Left kidney (tissue), 1 donor: ENCODE measurements at regions not wholly inside any gene's neighbourhood (a gene's known extent, or its start where the extent isn't known, plus 50 kb on each side); places are given as distances from the start of the nearest gene placed in this dataset.

Experiments used
- DNase-seq: peaks from one replicate; pipeline ENCODE4 v3.0.0-alpha.2; 2013

DNA sequence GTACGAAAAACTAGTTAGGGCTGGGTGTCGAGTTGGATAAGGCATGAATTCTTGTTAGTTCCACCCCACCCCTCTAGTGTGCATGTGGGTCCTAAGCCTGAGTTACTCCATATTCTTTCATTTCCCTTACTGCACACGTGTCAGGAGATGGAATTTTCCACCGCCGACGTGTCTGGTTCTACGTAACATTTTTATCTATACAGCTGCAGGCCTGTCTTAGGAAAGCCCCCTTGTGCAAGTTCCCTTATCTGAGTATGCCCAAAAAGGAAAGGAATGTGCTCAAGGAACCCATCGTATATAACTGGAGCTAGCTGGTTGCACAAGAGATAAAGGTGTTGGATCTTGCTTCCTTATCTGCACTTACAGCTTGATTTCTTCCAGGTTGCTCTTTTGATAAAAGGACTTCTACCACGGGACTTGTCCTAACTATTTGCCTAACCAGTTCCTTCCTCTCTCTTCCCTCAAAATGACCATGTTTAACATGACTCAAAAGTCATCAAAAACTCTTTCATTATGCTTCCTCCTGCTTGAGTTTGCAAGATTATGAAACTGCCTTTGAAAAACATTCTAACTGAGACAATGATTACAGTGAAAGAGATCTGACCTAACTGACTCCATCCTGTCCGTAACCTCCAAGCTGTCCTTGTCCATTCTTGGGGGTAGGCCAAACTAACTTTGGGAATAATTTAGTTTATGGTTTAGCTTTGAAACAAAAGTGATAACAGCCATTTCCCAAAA, 181.4 kb downstream of the AKR1D1 start:
- DNase-seq = no peak

DNA sequence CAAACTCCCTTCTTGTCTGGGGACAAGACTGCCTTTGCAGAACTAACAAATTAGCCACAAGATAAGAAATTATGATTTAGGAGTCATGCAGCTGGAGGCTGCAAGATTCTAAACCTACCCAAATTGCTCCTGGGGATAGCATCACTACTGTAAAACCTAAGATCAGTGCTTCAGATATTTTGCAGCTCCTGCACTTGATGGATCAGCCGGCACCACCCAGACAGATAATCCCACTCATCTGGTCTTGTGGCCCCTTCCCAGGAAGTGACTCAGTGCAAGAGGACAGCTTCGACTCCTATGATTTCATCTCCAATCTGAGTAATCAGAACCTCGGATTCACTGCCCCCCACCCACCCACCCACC, 181.9 kb downstream of the AKR1D1 start:
- DNase-seq = no peak

DNA sequence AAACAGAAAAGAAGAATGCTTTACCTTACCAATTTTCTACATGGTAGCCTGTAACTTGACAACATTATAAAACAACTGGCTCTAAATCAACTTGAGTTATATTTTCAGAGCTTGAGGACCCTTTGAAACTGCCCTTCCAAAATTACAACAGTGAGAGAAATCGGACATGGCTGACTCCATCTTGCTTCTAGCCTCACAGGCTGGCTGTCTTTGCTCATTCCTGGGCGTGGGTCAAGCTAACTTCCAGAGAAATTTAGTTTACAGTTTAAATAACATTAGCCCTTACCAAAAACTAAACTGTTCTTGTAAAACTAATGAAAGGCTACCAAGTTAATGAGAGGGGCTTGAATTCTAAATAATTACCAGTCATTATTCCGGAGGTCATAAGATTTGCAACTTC, 183.4 kb downstream of the AKR1D1 start:
- DNase-seq = no peak

DNA sequence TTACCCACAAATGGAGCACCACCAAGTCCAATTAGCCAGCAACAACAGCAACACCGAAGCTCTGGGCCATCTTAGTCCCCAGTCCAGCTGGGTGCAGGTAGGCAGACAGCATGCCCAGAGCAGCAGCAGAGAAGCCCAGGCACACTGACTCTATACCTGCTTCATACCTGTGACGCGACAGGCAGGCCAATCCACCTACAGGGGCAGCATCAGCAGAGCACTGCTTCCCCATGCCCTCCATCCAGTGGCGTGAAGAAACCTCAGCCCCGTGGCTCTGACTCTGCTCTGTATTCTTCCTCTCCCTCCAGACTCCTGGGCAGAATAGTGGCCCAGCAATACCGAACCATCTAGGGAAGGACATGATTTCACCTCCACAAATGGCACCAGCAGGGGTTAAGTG, 191.7 kb downstream of the AKR1D1 start:
- DNase-seq = no peak

DNA sequence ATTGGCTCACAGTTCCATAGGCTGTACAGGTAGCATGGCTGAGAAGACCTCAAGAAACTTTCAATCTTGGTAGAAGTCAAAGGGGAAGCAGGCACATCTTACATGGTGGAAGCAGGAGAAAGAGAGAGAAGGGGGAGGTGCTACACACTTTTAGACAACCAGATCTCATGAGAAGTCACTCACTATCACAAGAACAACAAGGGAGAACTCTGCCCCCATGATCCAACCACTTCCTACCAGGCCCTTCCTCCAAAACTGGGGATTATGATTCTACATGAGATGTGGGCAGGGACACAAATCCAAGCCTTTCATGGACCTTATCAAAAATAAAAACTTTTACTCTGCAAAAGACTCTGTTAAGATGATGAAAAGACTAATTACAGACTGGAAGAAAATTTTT, 183.2 kb upstream of the TRIM24 start:
- DNase-seq = no peak

DNA sequence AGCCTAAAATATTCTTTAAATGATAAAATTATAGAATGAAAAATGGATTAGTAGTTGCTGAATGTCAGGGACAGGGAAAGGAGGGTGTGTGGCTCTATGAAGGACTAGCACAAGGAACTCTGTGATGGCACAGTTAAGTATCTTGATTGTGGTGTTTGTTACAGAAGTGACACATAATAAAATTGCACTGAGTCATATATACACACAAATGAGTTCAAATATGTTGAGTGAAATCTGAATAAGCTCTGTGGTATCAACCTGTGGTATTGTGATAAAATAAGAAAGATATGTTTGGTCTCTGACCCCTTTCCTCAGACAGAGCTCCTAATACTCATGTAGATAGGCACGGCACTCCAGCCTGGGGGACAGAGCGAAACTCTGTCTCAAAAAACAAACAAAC, 181.5 kb upstream of the TRIM24 start:
- no peak for DNase-seq

DNA sequence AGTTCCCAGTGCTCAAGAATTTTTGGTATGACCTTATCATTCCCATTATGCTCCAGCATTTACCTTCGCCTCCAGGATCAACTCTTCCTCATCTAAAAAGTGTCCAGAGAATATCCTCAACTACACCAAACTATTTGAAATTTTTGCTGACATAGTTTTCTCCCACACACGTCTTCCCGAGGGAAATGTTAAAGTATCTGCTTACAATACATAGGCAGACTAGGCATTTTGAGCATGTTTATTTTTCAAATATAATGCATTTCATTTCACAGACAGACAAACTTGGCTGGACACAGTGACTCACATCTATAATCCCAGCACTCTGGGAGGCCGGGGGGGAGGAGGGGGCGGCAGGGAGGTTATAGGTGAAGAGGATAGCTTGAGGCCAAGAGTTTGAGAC, 177.1 kb upstream of the TRIM24 start:
- DNase-seq = no peak

DNA sequence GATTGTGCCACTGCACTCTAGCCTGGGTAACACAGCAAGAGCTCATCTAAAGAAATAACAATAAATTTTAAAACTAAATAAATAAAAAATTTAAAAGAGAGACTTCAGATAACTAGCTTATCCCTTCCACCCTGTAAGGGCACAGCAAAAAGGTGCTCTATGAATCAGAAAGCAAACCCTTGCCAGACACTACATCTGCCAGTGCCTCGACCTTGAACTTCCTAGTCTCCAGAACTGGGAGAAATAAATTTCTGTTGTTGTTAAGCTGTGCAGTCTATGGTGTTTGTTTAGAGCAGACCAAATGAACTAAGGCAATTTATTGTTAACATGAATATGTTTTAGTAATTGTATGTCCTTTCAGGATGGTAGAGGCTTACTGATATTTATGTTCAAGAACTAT, 174.9 kb upstream of the TRIM24 start:
- DNase-seq = no peak

DNA sequence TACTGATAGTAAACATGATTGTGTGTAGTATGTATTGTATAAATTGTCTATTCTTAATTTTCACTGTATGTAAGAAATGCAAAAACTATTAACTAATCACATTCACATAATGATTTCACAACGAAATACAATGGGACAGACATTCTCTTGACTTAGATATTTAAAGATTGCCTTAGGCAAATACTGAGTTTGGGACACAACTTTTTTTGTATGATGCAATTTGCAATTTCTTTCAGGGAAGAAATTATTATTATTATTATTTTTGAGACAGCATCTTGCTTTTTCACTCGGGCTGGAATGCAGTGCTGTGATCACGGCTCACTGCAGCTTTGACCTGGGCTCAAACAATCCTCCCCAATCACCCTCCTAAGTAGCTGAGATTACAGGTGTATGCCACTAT, 173.2 kb upstream of the TRIM24 start:
- no peak for DNase-seq

DNA sequence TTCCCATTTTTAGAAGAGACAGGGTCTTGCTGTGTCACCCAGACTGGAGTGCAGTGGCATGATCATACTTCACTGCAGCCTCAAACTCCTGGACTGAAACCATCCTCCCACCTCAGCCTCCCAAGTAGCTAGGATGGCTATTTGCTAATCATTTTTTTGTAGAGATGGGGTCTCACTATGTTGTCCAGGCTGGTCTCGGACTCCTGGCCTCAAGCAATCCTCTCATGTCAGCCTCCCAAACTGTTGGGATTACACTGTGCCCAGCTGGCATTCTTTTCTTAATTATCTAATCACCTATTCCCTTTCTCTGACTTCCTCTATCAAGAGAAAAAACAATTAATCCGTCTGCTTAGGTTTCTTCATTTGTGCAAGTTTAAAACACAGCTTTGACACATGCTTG, 172.5 kb upstream of the TRIM24 start:
- no peak for DNase-seq

DNA sequence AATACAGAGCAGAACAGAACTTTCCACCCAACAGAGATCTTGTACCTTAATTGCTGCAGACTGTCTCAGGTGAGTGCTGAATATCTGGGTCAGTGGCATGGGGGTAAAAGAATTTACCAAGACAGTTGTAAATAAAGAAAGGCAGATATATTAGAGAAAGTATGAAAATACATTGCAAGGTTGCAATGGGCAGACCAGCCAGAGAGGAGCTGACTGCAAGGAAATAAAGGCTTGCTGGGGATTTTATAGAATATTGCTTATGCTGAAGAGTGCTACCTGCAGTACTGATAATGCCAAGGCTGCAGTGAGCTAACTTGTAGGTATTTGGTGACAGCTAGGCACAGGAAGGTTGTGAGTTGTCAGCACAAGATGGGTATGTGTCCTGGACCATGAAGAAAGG, 171.0 kb upstream of the TRIM24 start:
- DNase-seq = no peak

DNA sequence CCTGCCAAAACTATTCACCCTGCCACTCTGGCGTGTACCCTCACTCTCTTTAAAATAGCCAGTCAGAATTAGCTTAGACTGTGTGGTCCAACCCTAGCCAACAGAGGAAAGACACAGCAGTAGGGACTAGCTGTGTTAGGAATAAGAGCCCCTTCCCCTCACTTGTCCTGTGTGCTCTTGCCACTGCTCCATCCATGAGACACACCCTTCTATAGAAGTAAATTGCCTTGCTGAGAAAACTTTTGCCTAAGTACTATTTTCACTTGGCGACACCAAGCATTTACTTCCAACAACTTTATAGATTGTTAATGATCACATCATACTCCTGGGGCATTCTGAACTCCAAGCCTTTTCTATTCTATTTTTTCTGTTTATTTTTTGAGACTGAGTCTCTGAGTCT, 170.2 kb upstream of the TRIM24 start:
- DNase-seq = no peak

DNA sequence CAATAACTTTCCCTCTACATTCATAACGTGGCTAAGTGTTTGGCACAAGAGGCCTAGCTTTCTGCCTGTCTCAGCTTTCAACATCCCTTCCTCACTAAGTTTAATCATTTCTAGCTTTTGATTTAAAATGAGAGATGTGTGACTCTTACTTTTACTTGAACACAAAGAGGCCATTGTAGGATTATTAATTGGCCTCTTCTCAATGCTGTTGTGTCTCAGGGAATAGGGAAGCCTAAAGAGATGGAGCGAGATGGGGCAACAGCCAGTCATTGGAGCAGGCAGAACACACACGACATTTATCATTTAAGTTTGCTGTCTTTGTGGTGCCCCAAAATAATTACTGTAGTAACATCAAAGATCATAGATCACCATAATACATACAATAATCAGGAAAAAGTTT, 167.1 kb upstream of the TRIM24 start:
- no peak for DNase-seq

DNA sequence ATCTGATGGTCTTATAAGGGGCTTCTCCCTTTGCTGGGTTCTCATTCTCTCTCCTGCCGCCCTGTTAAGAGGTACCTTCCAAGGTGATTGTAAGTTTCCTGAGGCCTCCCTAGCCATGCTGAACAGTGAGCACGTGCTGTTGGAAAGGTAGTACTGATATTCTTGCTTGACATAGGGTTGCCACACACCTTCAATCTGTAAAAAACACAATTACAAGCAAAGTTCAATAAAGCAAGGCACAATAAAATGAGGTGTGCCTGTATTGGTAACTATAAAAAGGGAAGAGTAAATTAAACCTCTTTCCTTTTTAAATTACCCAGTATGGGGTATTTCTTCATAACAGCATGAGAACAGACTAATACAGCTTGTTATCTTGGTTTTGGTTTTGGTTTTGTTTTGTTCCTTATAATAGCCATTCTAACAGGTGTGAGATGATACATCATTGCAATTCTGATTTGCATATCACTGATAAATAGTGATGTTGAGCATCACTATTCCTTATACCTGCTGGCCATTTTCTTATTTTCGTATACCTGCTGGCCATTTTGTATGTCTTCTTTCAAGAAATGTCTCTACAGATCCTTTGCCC, 164.9 kb upstream of the TRIM24 start:
- DNase-seq = no peak

DNA sequence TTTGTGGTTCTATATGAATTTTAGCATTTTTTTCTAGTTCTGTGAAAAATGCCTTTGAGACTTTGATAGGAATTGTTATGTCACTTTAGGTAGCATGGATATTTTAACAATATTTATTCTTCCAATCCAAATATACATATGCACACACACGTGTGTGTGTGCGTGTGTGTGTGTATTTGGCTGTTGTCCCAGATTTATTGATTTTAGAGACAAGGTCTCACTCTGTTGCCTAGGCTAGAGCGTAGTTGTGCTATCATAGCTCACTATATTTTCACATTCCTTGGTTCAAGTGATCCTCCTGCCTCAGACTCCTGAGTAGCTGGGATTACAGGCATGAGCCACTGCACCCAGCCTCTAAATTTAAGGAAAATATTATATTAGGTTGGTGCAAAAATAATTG, 162.5 kb upstream of the TRIM24 start:
- no peak for DNase-seq

DNA sequence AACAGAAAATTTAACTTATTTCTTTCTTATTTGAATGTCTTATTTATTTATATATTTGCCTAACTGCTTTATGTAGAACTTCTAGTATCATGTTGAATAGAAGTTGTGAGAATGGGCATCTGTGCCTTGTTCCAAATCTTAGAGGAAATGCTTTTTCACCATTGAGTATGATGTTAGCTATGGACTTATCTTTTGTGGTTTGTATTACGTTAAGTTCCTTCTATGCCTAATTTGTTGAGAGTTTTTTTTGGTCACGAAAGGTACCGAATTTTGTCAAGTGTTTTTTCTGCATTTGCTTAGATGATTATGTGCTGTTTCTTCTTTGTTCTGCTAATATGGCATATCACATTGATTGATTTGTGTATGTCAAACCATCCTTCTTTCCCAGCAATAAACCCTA, 161.0 kb upstream of the TRIM24 start:
- no peak for DNase-seq

DNA sequence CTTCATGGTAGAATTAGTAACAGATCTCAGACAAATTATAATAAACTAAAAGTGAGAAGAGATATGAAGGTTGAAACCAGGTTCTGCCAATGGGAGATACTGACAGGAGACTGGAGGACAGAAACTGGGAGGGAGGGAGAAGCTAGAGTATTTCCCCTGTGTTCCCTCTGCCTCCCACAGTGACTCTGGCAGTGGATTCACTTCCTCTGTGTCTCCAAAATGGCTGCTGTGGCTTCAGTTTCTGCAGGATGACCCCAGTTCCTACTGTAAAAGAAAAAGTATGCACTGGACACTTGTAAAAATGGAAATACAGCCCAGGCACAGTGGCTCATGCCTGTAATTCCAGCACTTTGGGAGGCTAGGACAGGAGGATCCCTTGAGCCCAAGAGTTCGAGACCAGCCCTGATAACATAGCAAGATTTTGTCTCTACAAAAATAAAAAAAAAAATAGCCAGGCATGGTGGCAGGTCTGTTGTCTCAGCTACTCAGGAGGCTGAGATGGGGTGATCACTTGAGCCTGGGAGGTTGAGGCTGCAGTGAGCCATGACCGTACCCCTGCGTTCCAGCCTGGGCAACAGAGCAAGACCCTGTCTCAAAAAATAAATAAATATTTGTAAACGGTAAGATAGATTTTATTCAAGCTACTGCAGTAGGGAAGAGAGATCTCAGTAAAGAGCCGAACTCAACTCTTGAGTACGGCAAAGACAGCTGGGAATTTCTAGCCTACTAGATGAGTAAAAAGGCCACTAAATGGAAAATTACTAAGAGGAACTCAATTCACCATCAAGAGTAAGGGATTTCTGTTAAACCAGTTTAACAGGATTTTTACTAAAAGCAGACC, 156.6 kb upstream of the TRIM24 start:
- no peak for DNase-seq

DNA sequence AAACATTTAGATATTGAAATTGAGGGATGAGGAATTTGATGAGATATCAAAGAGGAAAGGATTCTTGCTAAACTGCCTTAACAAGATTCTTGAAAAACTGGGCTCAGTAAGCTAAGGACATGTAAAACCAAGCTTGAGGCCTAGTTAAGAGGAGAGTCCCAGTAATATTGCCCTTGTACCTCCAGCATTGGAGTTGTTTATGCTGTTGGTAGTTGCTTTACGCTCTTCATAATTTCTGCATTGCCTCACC, 156.1 kb upstream of the TRIM24 start:
- DNase-seq = no peak

DNA sequence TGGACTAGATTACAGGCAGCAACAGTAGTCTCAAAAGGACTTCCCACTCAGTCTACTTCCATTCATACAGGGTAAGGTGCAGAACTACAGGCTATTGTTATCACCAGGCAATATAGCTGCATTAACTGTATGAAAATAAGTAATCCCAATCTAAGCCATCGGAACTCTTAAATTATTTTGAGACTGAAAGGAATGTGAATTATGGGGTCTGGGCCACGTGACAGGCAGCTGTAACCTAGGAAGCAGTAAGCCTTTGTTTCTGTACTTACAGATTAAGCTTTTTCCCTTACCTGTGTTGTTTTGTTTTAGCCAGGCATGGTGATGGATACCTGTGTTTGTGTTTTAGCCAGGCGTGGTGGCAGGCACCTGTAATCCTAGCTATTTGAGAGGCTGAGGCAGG, 152.4 kb upstream of the TRIM24 start:
- DNase-seq = no peak

DNA sequence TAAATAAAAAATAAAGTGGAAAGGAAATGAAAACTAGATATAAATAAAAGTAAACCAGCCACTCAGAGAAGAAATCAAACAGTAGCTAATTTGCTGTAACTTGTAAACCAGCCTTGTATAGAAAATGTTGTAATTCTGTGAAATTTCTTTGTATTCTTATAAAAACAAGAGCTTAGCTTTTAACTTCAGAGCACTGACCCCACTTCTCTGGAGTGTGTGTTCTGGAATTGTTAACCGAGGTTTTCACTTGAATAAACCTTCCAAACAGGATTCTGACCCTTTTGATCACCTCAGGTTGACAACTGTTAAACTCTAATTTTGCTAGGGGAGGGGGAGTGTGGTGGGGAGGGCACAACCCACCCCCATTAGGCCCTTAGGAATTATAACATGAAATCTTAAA, 151.9 kb upstream of the TRIM24 start:
- DNase-seq = no peak

DNA sequence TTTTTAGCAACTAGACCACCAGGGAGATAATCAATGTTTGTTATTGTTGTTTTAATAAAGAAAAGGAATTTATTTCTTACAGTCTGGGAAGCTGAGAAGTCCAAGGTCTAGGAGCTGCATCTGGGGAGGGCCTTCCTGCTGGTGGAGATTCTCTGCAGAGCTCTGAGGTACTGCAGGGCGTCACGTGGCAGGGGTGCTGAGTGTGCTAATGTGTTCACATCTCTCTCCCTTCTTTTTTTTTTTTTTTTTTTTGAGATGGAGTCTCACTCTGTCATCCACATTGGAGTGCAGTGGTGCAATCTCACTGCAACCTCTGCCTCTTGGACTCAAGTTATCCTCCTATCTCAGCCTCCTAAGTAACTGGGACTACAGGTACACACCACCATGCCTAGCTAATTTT, 150.9 kb upstream of the TRIM24 start:
- DNase-seq = no peak

DNA sequence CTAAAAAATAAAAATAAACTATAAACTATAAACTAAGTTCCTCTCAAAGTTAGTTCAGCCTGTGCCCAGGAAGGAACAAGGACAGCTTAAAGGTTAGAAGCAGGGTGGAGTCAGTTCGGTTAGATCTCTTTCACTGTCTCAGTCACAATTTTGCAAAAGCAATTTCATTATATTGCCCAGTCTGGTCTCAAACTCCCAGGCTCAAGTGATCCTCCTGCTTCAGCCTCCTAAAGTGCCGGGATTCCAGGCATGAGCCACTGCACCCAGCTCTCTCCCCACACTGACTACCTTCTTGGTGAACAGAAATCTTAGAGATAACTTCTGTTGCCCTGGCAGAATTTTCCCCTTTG, 146.3 kb upstream of the TRIM24 start:
- DNase-seq = no peak

DNA sequence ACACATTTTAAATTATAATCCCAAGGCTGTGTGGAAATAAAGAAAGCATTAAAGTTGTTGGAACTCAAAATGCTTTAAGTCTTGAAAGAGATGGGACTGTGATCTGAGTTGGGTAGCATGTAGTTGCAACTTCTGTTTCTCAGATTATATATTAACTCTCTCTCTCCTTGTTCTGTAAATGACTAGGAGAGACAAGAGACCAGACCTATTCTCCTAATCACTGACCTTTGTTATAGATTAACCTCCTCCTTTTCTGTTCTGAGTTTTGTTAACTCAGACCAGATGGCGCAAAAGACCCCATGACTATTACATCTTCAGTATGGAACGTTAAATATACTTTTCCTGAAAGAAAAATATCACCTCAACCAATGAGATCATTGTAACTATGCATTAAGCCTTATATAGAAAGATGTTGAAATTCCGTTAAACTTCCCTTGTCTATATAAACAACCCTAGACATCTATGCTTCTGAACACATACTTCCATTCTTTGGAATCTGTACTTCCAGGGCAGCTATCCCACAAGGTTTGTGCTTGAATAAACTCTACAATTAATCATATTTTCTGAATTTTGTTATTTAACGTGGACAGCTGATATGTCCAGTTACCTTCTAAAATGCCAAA, 143.5 kb upstream of the TRIM24 start:
- DNase-seq = peak; percentile 27
